Stimulated activated CD8-positive, alpha-beta memory T cell treated with anti-CD3 and anti-CD28 coated beads, Interleukin-4, amount 100 ng/mL, for 1 hour (primary cell): ENCODE measurements at regions not wholly inside any gene's neighbourhood (a gene's known extent, or its start where the extent isn't known, plus 50 kb on each side); places are given as distances from the start of the nearest gene placed in this dataset.

Experiments
- DNase-seq, 2 donors: peaks; one replicate each; pipeline ENCODE4 v3.0.0-alpha.2; 2020; ENCODE audit warnings: low read depth in 2 of 2, low spot score in 1 of 2

- DNase-seq = no peak
Observed at GRCh38 chr4:13316354-13316753, 167.8 kb downstream of the RAB28 start.

DNA sequence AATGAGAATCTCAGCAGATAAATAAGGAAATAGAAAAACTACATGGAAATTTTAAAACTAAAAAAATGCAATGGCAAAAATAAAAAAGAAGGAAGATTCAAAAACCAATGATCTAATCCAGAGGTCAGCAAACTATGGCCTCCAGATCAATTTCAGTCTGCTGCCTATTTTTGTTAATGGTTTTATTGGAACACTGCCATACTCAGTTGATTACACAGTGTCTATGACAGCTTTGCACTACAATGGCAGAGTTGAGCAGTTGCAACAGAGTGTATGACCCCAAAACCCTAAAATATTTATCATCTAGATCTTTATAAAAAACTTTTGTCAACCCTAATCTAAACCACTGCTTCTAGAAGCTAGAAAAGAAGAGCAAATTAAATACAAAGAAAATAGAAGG, 170.3 kb downstream of the RAB28 start:
- DNase-seq = no peak

DNA sequence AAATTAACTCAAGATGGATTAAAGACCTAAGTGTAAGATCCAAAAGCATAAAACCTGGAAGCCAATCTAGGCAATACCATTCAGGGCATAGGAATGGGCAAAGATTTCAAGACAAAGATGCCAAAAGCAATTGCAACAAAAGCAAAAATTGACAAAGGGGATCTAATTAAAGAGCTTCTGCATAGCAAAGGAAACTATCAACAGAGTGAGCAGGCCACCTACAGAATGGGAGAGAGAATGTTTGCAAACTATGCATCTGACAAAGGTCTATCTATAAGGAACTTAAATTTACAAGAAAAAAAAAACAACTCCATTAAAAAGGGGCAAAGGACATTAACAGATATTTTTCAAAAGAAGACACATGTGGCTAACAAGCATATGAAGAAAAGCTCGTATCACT, 171.9 kb downstream of the RAB28 start:
- no peak for DNase-seq

DNA sequence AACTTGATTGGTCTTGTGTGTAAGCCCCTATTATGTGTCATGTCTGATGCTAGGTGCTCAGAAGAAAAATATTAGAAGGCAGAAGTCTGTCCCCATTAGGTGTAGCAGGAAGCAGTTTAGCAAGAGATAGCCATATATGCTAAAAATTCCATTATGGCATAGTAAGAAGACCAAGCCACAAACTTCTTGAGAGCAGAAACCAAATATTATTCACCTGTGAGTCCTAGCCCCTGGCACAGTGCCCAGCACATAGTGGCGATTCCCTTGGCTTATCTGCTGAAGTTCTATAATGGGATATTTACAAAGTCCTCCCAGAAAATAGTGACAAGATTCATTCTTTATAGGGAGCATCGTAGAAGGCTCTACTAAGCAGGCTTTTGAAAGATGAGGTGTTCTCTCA, 174.4 kb downstream of the RAB28 start:
- DNase-seq = no peak

- no peak for DNase-seq
Observed at GRCh38 chr4:13306356-13306755, 177.8 kb downstream of the RAB28 start.

- no peak for DNase-seq
Observed at GRCh38 chr4:13302876-13303275, 181.3 kb downstream of the RAB28 start.

DNA sequence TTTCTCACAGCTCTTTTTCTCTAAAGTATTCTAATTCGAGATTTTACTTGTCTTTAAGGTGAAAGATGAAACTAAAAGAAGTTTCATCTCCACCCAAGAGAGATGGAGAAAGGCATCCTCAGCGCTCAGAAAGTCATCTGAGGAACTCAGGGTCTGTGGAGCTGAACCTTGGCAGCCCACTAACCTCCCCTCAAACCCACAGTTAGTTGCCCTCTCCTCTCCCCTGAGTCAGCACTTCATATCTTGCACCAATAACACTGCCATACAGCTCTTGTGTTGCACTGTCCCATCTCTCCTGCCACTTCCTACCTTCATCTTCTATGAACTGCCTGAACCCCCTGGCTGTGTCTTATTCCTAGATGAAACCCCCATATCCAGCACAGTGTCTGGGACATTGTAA, 184.8 kb downstream of the RAB28 start:
- no peak for DNase-seq

- DNase-seq = no peak
Observed at GRCh38 chr4:13298655-13299054, 185.5 kb downstream of the RAB28 start.

DNA sequence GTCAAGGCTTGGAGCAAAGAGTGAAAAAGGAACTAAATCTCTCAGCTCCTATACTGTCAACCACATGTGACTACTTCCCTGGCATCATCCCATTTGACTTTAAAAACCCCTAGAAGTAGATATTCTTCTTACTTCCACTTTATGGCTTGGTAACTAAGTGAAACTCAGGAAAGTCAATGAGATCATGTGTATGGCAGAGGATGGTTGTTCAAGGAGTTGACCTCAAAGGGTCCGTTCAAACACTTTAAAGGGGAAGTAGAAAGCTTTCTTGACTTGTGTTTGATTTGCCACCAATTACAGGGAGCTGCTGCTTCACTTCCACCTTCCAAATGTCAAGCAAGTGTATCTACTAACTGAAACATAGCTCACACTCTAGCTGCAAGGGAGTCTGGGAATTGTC, 187.2 kb downstream of the RAB28 start:
- no peak for DNase-seq

DNA sequence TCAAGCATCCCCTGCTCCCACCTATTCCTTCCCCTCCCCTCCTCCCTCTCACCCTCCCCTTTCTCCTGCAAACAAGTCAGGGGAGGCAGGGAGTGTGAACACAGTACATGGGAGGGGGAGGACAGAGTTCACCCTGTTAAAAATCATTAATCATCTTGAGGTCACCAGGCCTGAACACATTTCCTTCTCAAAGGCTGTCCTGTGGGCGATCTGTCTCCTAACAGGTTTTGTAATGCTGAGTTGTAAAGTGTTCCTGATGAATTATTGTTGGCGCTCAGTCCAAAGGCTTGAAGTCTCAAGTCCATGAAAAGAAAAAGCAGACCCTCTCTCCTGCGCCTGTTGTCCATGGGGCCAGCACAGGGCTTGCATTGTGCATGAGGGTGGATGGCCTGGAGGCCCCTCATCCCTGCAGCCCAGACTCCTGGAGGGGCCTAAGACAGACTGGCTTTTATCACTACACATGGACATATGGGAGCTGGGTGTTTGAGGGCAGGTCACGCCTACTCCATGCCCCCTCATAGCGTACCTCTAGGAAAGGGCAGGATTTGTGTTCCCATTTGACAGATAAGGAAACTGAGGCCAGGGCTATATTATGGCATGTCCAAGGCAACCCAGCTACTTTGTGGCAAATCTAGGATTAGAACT, 189.1 kb downstream of the RAB28 start:
- DNase-seq = no peak

- DNase-seq = no peak
Observed at GRCh38 chr4:13292372-13292771, 191.8 kb downstream of the RAB28 start.

GRCh38 chr4:13289391-13289790, 194.7 kb downstream of the RAB28 start:
- no peak for DNase-seq

DNA sequence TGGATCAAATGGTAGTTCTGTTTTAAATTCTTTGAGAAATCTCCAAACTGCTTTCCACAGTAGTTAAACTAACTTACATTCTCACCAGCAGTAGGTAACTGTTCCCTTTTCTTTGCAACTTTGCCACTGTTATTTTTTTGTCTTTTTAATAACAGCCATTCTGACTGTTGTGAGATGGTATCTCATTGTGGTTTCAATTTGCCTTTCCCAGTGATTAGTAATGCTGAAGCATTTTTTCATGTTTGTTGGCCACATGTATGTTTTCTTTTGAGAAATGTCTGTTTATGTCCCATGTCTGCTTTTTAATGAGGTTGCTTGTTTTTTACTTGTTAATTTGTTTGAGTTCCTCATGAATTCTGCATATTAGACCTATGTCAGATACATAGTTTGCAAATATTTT, 198.8 kb downstream of the RAB28 start:
- no peak for DNase-seq

DNA sequence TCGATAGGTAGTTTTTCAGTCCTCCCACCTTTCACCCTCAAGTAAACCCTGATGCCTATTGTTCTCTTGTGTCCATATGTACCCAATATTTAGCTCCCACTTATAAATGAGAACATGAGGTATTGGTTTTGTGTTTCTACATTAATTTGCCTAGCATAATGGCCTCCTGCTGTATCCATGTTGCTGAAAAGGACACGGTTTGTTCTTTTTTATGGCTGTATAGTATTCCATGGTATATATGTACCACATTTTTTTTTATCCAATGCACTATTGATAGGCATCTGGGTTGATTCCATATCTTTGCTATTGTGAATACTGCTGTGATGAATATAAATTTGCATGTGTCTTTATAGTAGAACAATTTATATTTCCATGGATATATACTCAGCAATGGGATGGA, 199.2 kb downstream of the RAB28 start:
- no peak for DNase-seq

DNA sequence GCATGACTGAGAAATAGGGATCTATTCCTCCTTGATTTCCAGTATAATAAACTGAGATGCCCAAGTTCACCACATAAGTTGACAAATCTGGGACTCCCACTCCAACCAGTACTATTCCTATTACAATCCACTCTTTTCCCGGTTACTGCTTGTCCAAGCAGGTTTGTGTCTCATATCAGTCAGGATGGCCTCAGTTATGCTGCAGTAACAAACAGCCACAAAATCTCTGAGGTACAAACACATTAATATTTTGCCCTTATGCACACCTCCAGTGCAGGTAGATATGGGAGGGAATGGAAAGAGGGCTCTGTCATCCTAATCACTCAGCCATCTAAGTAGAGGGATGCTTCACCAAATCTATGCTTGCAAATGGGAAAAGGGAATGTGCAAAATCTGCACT, 207.8 kb downstream of the RAB28 start:
- DNase-seq = no peak

- DNase-seq = no peak
Observed at GRCh38 chr4:13268703-13269102, 215.4 kb downstream of the RAB28 start.

GRCh38 chr4:13268165-13268564, 216.0 kb downstream of the RAB28 start:
- DNase-seq = no peak

DNA sequence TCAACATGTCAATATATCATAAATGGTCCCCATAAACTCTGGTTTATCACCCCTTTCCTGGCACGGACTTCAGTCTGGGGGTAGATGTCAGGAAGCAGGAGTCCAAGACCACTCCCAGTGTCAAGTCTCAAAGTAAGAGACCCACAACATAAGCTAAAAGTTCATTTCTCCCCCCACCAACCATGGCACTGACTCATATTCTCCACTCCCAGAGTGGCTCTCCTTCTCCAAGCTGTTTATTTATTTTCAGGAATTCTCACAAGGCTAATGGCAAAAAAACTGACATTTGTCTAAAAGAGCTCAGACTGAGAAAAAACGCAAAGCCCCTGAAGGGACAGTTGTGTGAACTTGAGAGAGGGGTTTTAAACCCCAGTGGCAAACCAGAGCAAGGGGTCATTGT, 217.0 kb downstream of the RAB28 start:
- no peak for DNase-seq

- DNase-seq = no peak
Observed at GRCh38 chr4:13266687-13267086, 217.5 kb downstream of the RAB28 start.

GRCh38 chr4:13263967-13264525, 220.1 kb downstream of the RAB28 start:
- DNase-seq = no peak

GRCh38 chr4:13262816-13263215, 221.3 kb downstream of the RAB28 start:
- no peak for DNase-seq

GRCh38 chr4:13261486-13262257, 222.5 kb downstream of the RAB28 start:
- DNase-seq = no peak

DNA sequence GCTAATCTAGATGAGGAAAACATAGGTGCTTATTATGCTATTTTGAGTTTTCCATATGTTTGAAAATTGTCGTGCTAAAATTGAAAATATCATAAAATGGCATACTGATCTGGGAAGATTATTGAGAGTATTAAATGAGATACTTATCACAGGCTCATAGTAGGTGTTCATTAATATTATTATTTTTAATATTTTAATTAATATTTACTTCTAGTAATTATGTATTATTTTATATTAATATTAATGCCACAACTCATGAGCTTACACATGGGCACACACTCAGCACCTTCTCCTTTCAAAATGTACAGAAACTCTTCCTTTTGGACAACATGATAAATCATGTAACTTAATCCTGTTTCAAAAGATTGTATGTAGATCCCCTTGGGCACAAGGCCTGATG, 223.6 kb downstream of the RAB28 start:
- no peak for DNase-seq
